ENCODE measurements at regions not wholly inside any gene's neighbourhood (a gene's known extent, or its start where the extent isn't known, plus 50 kb on each side); places are given as distances from the start of the nearest gene placed in this dataset.

DNA sequence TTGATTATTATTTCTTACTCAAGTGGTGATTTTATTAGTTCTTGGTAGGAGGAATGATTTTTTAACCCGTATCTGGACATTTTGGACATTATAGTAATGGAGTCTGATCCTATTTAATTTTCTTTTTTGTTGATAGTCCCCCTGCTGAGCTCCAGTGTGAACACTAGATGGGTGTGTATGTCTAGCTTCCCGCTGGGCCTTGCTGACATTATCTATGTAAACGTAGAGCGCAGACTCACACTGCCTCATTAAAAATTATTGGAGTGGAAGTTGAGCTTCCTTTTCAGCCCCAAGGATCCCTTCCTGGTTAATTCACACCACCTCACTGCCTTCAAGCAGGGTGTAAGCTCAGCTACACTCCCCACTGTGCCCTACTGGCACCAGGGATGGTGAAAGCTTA, 467.6 kb upstream of the PKN2 start:
- DNase-seq (ENCODE audit: low spot score) (no peak), ATAC-seq (no peak)
- no peaks in the 10 kb centered on the region for H3K27me3 Mint-ChIP-seq
- no peak overlapping the region for H3K27ac Mint-ChIP-seq
- H3K4me1 Mint-ChIP-seq (ENCODE audit: low read depth in 2 of 2): no peaks in the 10 kb centered on the region
- no peaks in the 10 kb centered on the region for H3K36me3 Mint-ChIP-seq
- H3K9me3 Mint-ChIP-seq: no peaks in the 10 kb centered on the region
- H3K4me3 Mint-ChIP-seq: no peak overlapping the region

GRCh38 chr1:88217386-88217785, 466.7 kb upstream of the PKN2 start:
- Mint-ChIP-seq H3K36me3 (no peaks in the 10 kb centered on the region), H3K4me3 (no peak overlapping the region), H3K27ac (no peak overlapping the region), H3K4me1 (ENCODE audit: low read depth in 2 of 2) (no peaks in the 10 kb centered on the region), H3K27me3 (no peaks in the 10 kb centered on the region), H3K9me3 (no peaks in the 10 kb centered on the region)
- DNase-seq (ENCODE audit: low spot score): no peak
- no peak for ATAC-seq

- no peaks in the 10 kb centered on the region for H3K9me3 Mint-ChIP-seq
- H3K27ac Mint-ChIP-seq: no peak overlapping the region
- H3K4me1 Mint-ChIP-seq (ENCODE audit: low read depth in 2 of 2): no peaks in the 10 kb centered on the region
- no peak for DNase-seq (ENCODE audit: low spot score)
- no peaks in the 10 kb centered on the region for H3K36me3 Mint-ChIP-seq
- H3K4me3 Mint-ChIP-seq: no peak overlapping the region
- ATAC-seq: no peak
- no peaks in the 10 kb centered on the region for H3K27me3 Mint-ChIP-seq
Observed at GRCh38 chr1:88219521-88219920, 464.6 kb upstream of the PKN2 start.

DNA sequence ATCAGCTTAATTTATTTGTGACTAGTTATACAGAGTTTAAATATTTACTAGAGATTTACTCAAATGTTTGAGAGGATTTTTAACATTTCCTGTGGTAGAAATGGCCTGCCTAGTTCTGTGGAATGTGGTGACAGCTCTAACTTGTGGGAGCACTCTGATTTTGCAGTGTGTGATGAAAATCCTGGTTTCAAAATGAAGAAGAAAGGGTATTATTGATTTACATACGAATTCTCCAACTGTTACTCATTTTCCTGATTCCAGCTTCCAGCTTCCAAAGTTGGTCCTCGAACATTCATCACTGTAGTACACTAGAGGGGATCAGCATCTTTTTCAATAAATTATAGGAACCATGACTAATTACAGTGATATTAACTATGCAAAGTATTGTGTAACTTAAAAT, 462.7 kb upstream of the PKN2 start:
- Mint-ChIP-seq H3K36me3 (no peaks in the 10 kb centered on the region), H3K27ac (no peak overlapping the region), H3K4me3 (no peak overlapping the region), H3K9me3 (no peaks in the 10 kb centered on the region), H3K4me1 (ENCODE audit: low read depth in 2 of 2) (no peaks in the 10 kb centered on the region), H3K27me3 (no peaks in the 10 kb centered on the region)
- DNase-seq (ENCODE audit: low spot score): no peak
- no peak for ATAC-seq

DNA sequence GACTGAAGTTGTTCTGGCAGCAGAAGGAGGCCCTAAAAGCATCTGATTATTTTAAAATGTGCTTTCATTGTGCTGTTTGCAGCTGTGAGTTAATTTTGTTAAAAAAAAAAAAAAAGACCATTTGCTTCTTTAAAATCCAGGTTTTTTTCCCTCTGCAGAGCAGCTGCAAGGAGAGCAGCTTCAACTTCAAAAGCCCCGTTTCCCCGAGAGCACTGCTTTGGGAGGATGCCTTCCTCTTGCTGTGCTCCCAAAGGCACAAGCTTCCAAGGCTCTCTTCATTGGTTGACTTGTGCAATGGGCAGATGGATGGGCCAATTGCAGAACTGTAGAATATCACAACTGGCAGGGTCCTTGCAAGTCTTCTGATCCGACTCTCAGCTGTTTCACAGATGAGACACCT, 459.2 kb upstream of the PKN2 start:
- H3K4me1 Mint-ChIP-seq (ENCODE audit: low read depth in 2 of 2): no peaks in the 10 kb centered on the region
- DNase-seq (ENCODE audit: low spot score): no peak
- peaks cover 3% of the 10 kb centered on the region for H3K9me3 Mint-ChIP-seq
- no peak overlapping the region for H3K4me3 Mint-ChIP-seq
- no peak overlapping the region for H3K27ac Mint-ChIP-seq
- ATAC-seq: no peak
- H3K27me3 Mint-ChIP-seq: no peaks in the 10 kb centered on the region
- H3K36me3 Mint-ChIP-seq: no peaks in the 10 kb centered on the region

- Mint-ChIP-seq H3K27ac (no peak overlapping the region), H3K4me3 (no peak overlapping the region), H3K9me3 (peaks cover 6% of the 10 kb centered on the region)
Observed at GRCh38 chr1:88228114-88228513, 456.0 kb upstream of the PKN2 start.

DNA sequence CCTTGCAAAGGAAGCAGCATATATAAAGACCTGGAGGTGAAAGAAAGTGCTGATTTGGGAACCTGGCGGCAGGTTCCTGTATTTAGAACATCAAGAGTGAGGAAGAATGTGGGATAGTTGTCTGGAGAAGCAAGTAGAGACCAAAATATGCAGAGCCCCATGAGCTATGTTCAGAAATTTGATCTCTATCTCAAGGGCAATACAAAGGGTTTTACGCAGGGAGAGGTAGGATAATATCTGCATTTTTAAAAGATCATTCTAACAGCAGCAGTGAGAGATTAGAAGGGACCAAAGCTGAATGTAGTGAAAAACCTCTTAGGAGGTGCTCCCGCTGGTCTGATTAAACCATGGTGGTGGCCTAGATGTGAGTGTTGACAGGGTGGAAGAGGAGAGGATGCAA, 453.9 kb upstream of the PKN2 start:
- no peak for ATAC-seq
- H3K27ac Mint-ChIP-seq: no peak overlapping the region
- H3K36me3 Mint-ChIP-seq: no peaks in the 10 kb centered on the region

More at GRCh38 chr1:88228114-88228513, 456.0 kb upstream of the PKN2 start:
- DNase-seq (ENCODE audit: low spot score) (no peak), ATAC-seq (no peak)
- Mint-ChIP-seq H3K4me1 (ENCODE audit: low read depth in 2 of 2) (no peaks in the 10 kb centered on the region), H3K27me3 (peaks cover 2 to 3% of the 10 kb centered on the region in 2 donors), H3K36me3 (no peaks in the 10 kb centered on the region)

GRCh38 chr1:88237058-88237457, 447.0 kb upstream of the PKN2 start:
- Mint-ChIP-seq H3K36me3 (peaks cover 8% of the 10 kb centered on the region), H3K4me3 (no peak overlapping the region), H3K27ac (no peak overlapping the region), H3K4me1 (ENCODE audit: low read depth in 2 of 2) (no peaks in the 10 kb centered on the region), H3K9me3 (peaks cover 3% of the 10 kb centered on the region), H3K27me3 (peaks cover 3 to 6% of the 10 kb centered on the region in 2 donors)
- DNase-seq (ENCODE audit: low spot score) (no peak), ATAC-seq (no peak)

More for the DNA sequence above, 453.9 kb upstream of the PKN2 start:
- Mint-ChIP-seq H3K27me3 (peaks cover 3 to 6% of the 10 kb centered on the region in 2 donors), H3K4me1 (ENCODE audit: low read depth in 2 of 2) (no peaks in the 10 kb centered on the region), H3K4me3 (no peak overlapping the region), H3K9me3 (peaks cover 6% of the 10 kb centered on the region)
- no peak for DNase-seq (ENCODE audit: low spot score)

DNA sequence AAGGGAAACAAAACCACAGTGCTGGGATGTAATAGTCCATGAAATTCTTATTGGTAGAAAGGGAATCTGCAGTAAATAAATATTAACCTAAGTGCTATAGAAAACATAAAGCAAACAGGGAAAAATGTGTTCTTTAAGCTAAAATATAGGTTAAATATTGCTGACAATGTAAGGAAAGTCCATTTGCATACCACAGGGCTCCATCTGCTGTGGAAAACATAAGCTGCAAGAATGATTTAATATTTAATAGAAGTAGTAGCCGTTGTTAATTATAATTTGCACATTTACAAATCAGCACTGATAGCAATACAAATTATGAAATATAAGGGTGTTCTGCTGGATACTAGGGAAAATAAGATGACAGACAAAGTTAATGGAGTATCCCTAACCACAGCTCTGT, 444.9 kb upstream of the PKN2 start:
- no peak for ATAC-seq
- no peak overlapping the region for H3K27ac Mint-ChIP-seq
- no peaks in the 10 kb centered on the region for H3K27me3 Mint-ChIP-seq

GRCh38 chr1:88247666-88248065, 436.4 kb upstream of the PKN2 start:
- DNase-seq (ENCODE audit: low spot score) (no peak), ATAC-seq (no peak)
- Mint-ChIP-seq H3K27me3 (no peaks in the 10 kb centered on the region), H3K36me3 (no peaks in the 10 kb centered on the region), H3K4me3 (no peak overlapping the region), H3K27ac (no peak overlapping the region), H3K4me1 (ENCODE audit: low read depth in 2 of 2) (no peaks in the 10 kb centered on the region), H3K9me3 (peaks cover 8% of the 10 kb centered on the region)

More for the DNA sequence above, 444.9 kb upstream of the PKN2 start:
- Mint-ChIP-seq H3K9me3 (peaks cover 10% of the 10 kb centered on the region), H3K4me1 (ENCODE audit: low read depth in 2 of 2) (no peaks in the 10 kb centered on the region), H3K4me3 (no peak overlapping the region), H3K36me3 (peaks cover 8% of the 10 kb centered on the region)
- DNase-seq (ENCODE audit: low spot score): no peak

DNA sequence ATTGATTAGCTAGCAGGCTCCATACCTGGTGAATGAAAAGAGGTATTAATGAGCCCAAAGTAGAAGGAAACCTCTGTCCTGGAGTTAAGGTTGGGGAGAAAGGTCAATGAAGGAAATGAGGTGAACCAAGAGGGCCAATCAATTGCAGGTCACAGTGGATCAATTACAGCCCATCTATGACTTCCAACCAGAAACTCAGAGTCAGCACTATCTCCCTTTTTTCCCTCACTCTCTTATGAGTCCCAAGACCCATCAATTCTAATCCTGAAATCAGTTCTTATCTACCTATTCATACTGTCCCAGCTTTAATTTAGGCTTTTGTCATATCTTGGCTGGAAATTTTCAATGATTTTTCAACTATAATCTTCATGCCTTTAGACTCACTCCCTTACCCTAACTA, 433.2 kb upstream of the PKN2 start:
- Mint-ChIP-seq H3K27me3 (no peaks in the 10 kb centered on the region), H3K4me1 (ENCODE audit: low read depth in 2 of 2) (no peaks in the 10 kb centered on the region), H3K9me3 (peaks cover 6% of the 10 kb centered on the region), H3K4me3 (no peak overlapping the region), H3K27ac (no peak overlapping the region), H3K36me3 (no peaks in the 10 kb centered on the region)
- ATAC-seq (no peak), DNase-seq (ENCODE audit: low spot score) (no peak)

GRCh38 chr1:88252745-88253144, 431.3 kb upstream of the PKN2 start:
- Mint-ChIP-seq H3K27me3 (no peaks in the 10 kb centered on the region), H3K27ac (no peak overlapping the region), H3K4me3 (no peak overlapping the region), H3K4me1 (ENCODE audit: low read depth in 2 of 2) (no peaks in the 10 kb centered on the region), H3K9me3 (peaks cover 6% of the 10 kb centered on the region), H3K36me3 (no peaks in the 10 kb centered on the region)
- DNase-seq (ENCODE audit: low spot score) (no peak), ATAC-seq (no peak)

GRCh38 chr1:88265606-88266005, 418.5 kb upstream of the PKN2 start:
- no peaks in the 10 kb centered on the region for H3K9me3 Mint-ChIP-seq
- no peaks in the 10 kb centered on the region for H3K4me1 Mint-ChIP-seq (ENCODE audit: low read depth in 2 of 2)
- no peak overlapping the region for H3K4me3 Mint-ChIP-seq
- ATAC-seq: no peak
- DNase-seq (ENCODE audit: low spot score): no peak
- H3K36me3 Mint-ChIP-seq: no peaks in the 10 kb centered on the region
- no peak overlapping the region for H3K27ac Mint-ChIP-seq
- H3K27me3 Mint-ChIP-seq: no peaks in the 10 kb centered on the region

- Mint-ChIP-seq H3K27me3 (no peaks in the 10 kb centered on the region), H3K4me1 (ENCODE audit: low read depth in 2 of 2) (no peaks in the 10 kb centered on the region), H3K27ac (no peak overlapping the region), H3K36me3 (no peaks in the 10 kb centered on the region), H3K4me3 (no peak overlapping the region), H3K9me3 (no peaks in the 10 kb centered on the region)
- ATAC-seq (no peak), DNase-seq (ENCODE audit: low spot score) (no peak)
Observed at GRCh38 chr1:88266051-88266450, 418.0 kb upstream of the PKN2 start.

GRCh38 chr1:88272216-88272615, 411.9 kb upstream of the PKN2 start:
- Mint-ChIP-seq H3K27ac (no peak overlapping the region), H3K4me3 (no peak overlapping the region), H3K36me3 (no peaks in the 10 kb centered on the region), H3K4me1 (ENCODE audit: low read depth in 2 of 2) (no peaks in the 10 kb centered on the region), H3K9me3 (no peaks in the 10 kb centered on the region), H3K27me3 (no peaks in the 10 kb centered on the region)
- ATAC-seq: no peak
- DNase-seq (ENCODE audit: low spot score): no peak

Measured in natural killer cell treated with Interleukin-12 subunit alpha and Interleukin-12 subunit beta and Interleukin-15 and Interleukin-18, amount 100 ng/mL, for 72 hours (primary cell).